Gastrocnemius medialis (tissue), 4 donors: ENCODE measurements at regions not wholly inside any gene's neighbourhood (a gene's known extent, or its start where the extent isn't known, plus 50 kb on each side); places are given as distances from the start of the nearest gene placed in this dataset.
"Not testable (repeated sequence)": the region's sequence is repeated elsewhere in the genome, so short reads cannot be mapped to it uniquely, and the experiment has no call there.

Experiments
- ATAC-seq, 2 donors: fragments of 150-250 bp; one replicate each; pipeline ENCODE4 v1.9.1; 2016
- DNase-seq, 2 donors: peaks; one replicate each; pipeline ENCODE4 v3.0.0-alpha.2; 2019
- H3K27ac ChIP-seq, 4 donors: fragments of 200-600 bp; sonication (generic); 1 replicate in 1 of 4; 2 replicates in 3 of 4; pipeline ENCODE4 v1.5.1; 2016 to 2018; ENCODE audit warnings: mild to moderate bottlenecking in 2 of 4, moderate library complexity in 1 of 4
- H3K27me3 ChIP-seq, 3 donors: fragments of 200-600 bp; sonication (generic) in 2 of 3; 1 replicate in 1 of 3; 2 replicates in 2 of 3; pipeline versions ENCODE4 v1.5.1 to v1.6.0; 2016 to 2019; ENCODE audit warnings: mild to moderate bottlenecking in 1 of 3, moderate library complexity in 1 of 3
- H3K36me3 ChIP-seq, 2 donors: fragments of 200-600 bp; sonication (generic) in 1 of 2; one replicate each; pipeline ENCODE4 v1.5.1; 2017 to 2018
- H3K4me1 ChIP-seq, 2 donors: fragments of 200-600 bp; sonication (generic) in 1 of 2; one replicate each; pipeline ENCODE4 v1.5.1; 2016 to 2017; ENCODE audit warnings: mild to moderate bottlenecking in 2 of 2
- H3K4me3 ChIP-seq, 4 donors: fragments of 200-600 bp; sonication (generic) in 3 of 4; 1 replicate in 1 of 4; 2 replicates in 3 of 4; pipeline ENCODE4 v1.5.1; 2016 to 2019; ENCODE audit warnings: mild to moderate bottlenecking in 2 of 4
- H3K9me3 ChIP-seq, 3 donors: fragments of 200-600 bp; sonication (generic) in 2 of 3; 1 replicate in 1 of 3; 2 replicates in 2 of 3; pipeline ENCODE4 v1.5.1; 2016 to 2019
- CTCF ChIP-seq, 5 experiments: fragments of 450-650 bp in 3 of 5; fragments of 200-600 bp in 2 of 5; sonication (generic) in 2 of 5; IDR thresholded peaks in 4 of 5; conservative IDR thresholded peaks in 1 of 5; 1 replicate in 4 of 5; 2 replicates in 1 of 5; pipeline ENCODE4 v1.5.1; 2016 to 2019; ENCODE audit warnings: antibody characterized with exemption in 5 of 5, mild to moderate bottlenecking in 3 of 5, moderate library complexity in 3 of 5
- POLR2A ChIP-seq, 2 donors: fragments of 450-650 bp; IDR thresholded peaks; one replicate each; pipeline ENCODE4 v1.6.1; 2017; ENCODE audit warnings: antibody characterized with exemption in 2 of 2, mild to moderate bottlenecking in 2 of 2, moderate library complexity in 2 of 2
- in situ Hi-C, 4 donors: fragments of 200-750 bp; cut with MboI; loops; one replicate each; pipeline versions ENCODE4 v1.15.0 to v1.8.0; 2017; ENCODE audit warnings: low sequenced_read_pairs in 4 of 4
- intact Hi-C: fragments of 100-400 bp; cut with DNase I; formaldehyde crosslinking; loops from one replicate; pipeline ENCODE4 v1.15.1; 2023; ENCODE audit warnings: low total_unique reads

- H3K4me3 ChIP-seq = no peak overlapping the region
- no peak overlapping the region for H3K27ac ChIP-seq
- H3K9me3 ChIP-seq = no peaks in the 10 kb centered on the region
- no peaks in the 10 kb centered on the region for H3K4me1 ChIP-seq
- ATAC-seq (no peak), DNase-seq (no peak)
- no peak for TF ChIP-seq CTCF (IDR thresholded peaks at IDR 0.05 in 4 of 5, conservative IDR thresholded peaks at IDR 0.05 in 1 of 5)
- TF ChIP-seq POLR2A (IDR thresholded peaks at IDR 0.05) = no peak
- in situ Hi-C loops (no loop called here), intact Hi-C loops (no loop called here)
- no peaks in the 10 kb centered on the region for H3K36me3 ChIP-seq
- no peaks in the 10 kb centered on the region for H3K27me3 ChIP-seq
Measured at GRCh38 chr7:84712374-84713121, 474.3 kb downstream of the SEMA3D start.

GRCh38 chr7:84710538-84710937 lies 476.3 kb downstream of the SEMA3D start:
- in situ Hi-C loops, intact Hi-C loops: not testable (repeated sequence)

GRCh38 chr7:84705706-84706105 lies 481.1 kb downstream of the SEMA3D start:
- intact Hi-C loops = no loop called here
- H3K27ac ChIP-seq = no peak overlapping the region
- ATAC-seq = no peak

More at GRCh38 chr7:84710538-84710937, 476.3 kb downstream of the SEMA3D start:
- H3K36me3 ChIP-seq, H3K27ac ChIP-seq, H3K9me3 ChIP-seq, H3K27me3 ChIP-seq, H3K4me1 ChIP-seq, DNase-seq, ATAC-seq, H3K4me3 ChIP-seq: not testable (repeated sequence)

GRCh38 chr7:84705079-84705478 lies 481.8 kb downstream of the SEMA3D start:
- intact Hi-C loops (no loop called here), in situ Hi-C loops (no loop called here)
- H3K4me3 ChIP-seq = no peak overlapping the region
- no peaks in the 10 kb centered on the region for H3K9me3 ChIP-seq
- no peaks in the 10 kb centered on the region for H3K4me1 ChIP-seq
- ATAC-seq (no peak), DNase-seq (no peak)
- H3K36me3 ChIP-seq = no peaks in the 10 kb centered on the region
- TF ChIP-seq POLR2A (IDR thresholded peaks at IDR 0.05) = no peak
- TF ChIP-seq CTCF (IDR thresholded peaks at IDR 0.05 in 4 of 5, conservative IDR thresholded peaks at IDR 0.05 in 1 of 5) = no peak
- no peaks in the 10 kb centered on the region for H3K27me3 ChIP-seq
- no peak overlapping the region for H3K27ac ChIP-seq

More at GRCh38 chr7:84705706-84706105, 481.1 kb downstream of the SEMA3D start:
- Histone ChIP-seq H3K36me3 (no peaks in the 10 kb centered on the region), H3K9me3 (no peaks in the 10 kb centered on the region), H3K4me1 (no peaks in the 10 kb centered on the region), H3K4me3 (no peak overlapping the region), H3K27me3 (no peaks in the 10 kb centered on the region)
- TF ChIP-seq POLR2A (IDR thresholded peaks at IDR 0.05) (no peak), CTCF (IDR thresholded peaks at IDR 0.05 in 4 of 5, conservative IDR thresholded peaks at IDR 0.05 in 1 of 5) (no peak)
- DNase-seq = no peak
- in situ Hi-C loops = no loop called here

GRCh38 chr7:84704380-84704779 lies 482.5 kb downstream of the SEMA3D start:
- H3K27ac ChIP-seq = no peak overlapping the region
- no peak overlapping the region for H3K4me3 ChIP-seq
- DNase-seq = no peak
- intact Hi-C loops = no loop called here
- TF ChIP-seq POLR2A (IDR thresholded peaks at IDR 0.05) = no peak
- TF ChIP-seq CTCF (IDR thresholded peaks at IDR 0.05 in 4 of 5, conservative IDR thresholded peaks at IDR 0.05 in 1 of 5) = no peak
- no peaks in the 10 kb centered on the region for H3K9me3 ChIP-seq
- no peaks in the 10 kb centered on the region for H3K27me3 ChIP-seq
- H3K4me1 ChIP-seq = no peaks in the 10 kb centered on the region
- H3K36me3 ChIP-seq = no peaks in the 10 kb centered on the region
- no peak for ATAC-seq
- in situ Hi-C loops = no loop called here
